ENCODE measurements at regions not wholly inside any gene's neighbourhood (a gene's known extent, or its start where the extent isn't known, plus 50 kb on each side); places are given as distances from the start of the nearest gene placed in this dataset.

DNA sequence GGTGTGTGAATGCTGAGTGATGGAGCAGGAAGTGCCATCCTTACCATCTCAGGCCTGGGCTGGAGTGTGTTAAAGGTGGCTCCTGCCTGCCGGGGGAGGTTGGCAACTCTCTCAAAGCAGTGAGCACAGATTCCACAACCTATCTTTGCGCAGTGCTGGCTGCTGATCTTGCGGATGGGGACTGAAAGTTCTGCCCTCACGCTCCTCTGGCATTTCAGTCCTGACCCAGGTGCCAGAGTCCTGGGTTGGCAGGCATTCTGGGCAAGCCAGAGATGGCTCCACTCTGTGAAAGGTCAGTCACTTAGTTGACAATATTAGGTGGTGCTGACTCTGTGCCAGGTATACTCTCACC lies 315.5 kb downstream of the RPS24 start:
- DNase-seq = no peak

DNA sequence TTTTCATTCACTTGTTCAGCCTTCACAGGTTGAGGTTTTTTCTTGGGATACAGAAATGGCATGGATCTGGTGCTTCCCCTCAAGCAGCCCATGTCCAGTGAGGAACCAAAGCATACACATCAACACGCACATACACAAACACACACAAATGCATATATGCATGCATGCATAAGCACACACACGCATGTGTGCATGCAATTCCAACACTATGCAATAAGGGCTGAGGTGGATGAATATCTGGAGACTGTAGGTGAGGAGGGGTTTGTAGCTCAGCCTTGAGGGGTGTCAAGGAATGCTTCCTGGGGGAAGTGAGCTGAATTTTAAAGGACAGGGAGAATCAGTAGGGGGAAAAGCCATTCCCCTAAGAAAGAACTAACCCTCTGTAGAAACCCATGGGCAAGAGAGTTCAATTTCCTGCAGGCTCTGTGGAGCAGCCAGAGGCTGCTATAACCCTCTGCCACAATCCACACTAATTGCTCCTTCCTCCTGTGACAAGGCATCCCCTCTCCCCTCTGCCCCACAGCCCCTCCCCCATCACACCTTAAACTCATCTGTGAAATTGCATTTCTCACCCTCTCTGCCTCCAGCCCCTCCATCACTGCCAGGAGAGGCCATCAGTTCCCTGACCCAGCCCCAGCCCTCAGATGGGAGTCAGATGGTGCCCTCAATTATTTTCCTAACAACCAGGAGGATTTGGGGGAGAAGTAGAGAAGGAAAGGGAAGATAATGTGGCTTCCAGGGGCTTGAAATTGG lies 316.4 kb downstream of the RPS24 start:
- no peak for DNase-seq

GRCh38 chr10:78351283-78351682 lies 317.6 kb downstream of the RPS24 start:
- no peak for DNase-seq

DNA sequence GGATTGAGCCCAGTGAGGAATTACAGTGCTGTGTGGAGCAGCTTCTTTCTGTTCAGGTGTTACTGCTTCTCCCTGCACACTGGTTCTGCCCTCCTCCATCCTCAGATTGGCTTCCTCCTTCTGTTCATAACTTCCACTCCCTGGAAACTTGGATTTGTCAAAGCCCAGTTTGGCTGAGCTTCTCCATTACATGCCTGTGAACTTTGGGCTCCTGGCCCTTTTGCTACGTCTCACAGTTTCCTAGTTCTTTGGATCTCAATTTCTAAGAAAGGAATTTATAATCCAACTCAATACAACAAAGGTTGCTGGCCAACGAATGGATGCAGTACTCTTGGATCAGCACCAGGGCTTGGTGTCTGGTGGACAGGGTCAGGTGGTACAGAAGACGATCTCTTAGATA lies 318.1 kb downstream of the RPS24 start:
- DNase-seq = no peak

GRCh38 chr10:78353636-78354035 lies 320.0 kb downstream of the RPS24 start:
- no peak for DNase-seq

GRCh38 chr10:78354101-78354500 lies 320.4 kb downstream of the RPS24 start:
- no peak for DNase-seq

DNA sequence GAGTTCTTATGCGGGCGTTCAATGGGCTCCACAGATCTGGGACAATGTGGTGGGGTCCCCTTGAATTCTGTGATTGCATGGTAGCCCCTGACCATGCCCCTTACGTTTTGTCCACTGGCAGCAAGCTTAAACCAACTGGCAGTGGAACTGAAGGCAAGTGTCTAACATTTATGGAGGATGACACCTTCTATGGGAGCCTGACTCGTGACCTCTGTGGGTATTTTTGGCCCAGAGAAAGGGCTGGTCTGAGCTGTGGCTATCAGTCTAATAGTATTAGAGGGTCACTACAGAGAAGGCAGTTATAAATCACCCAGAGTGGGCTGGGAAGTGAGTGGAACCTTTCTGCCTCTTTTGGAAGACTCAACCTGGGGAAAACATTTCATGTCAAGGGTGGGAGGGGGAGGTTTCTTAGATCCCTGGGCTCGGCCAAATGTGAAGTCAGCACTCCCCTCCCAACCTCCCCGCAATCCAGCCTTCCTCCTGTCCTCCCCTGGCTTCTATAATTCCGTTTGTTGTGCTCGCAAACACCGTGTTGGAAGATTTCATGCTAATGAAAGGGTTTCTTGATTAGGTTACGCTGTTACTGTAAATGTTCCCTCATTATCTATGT lies 322.7 kb downstream of the RPS24 start:
- DNase-seq = no peak

GRCh38 chr10:78357141-78358063 lies 323.7 kb downstream of the RPS24 start:
- peak; percentile 19 for DNase-seq

- no peak for DNase-seq
Measured at GRCh38 chr10:78358351-78358750, 324.7 kb downstream of the RPS24 start.

GRCh38 chr10:78358982-78359381 lies 325.3 kb downstream of the RPS24 start:
- no peak for DNase-seq

GRCh38 chr10:78359640-78360091 lies 326.0 kb downstream of the RPS24 start:
- DNase-seq = peak; percentile 61

DNA sequence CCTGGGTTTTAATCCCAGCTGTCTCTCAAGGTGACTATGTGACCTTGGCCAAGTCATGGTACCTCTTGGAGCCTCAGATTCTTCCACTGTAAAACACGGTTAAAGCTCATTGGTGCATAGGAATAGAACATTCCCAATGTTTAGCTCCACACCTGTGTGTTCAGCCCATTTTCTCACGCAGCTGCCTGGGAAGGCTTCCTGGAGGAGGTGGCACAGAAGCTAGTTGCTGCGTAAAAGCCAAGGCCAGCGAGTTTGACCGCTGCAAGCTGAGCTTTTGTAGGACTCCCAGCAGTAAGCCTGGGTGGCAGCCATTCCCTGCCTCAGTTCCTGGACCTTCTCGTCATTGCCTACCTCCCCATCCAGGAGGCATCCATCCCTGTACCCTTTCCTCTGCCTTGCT lies 326.6 kb downstream of the RPS24 start:
- DNase-seq = no peak

- no peak for DNase-seq
Measured at GRCh38 chr10:78361031-78361430, 327.4 kb downstream of the RPS24 start.

- no peak for DNase-seq
Measured at GRCh38 chr10:78362406-78363022, 328.9 kb downstream of the RPS24 start.

DNA sequence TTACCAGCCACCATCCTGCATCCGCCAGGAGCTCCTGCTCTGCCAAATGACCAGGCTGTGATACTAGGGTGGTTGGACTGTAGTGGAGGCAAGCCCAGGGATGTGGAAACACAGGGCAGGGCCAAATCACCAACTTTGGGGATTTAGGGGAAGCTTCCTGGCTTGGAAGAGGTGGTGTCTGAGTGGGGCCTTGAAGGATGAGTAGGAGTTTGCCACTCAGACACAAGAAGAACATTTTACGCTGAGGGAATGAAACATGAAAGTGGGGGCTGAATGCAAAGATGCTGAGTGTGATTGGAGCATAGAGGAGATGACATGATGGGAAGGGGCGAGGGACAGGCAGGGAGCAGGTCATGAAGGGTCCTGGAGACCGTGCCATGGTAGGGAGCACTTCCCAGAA lies 329.5 kb downstream of the RPS24 start:
- DNase-seq = no peak

DNA sequence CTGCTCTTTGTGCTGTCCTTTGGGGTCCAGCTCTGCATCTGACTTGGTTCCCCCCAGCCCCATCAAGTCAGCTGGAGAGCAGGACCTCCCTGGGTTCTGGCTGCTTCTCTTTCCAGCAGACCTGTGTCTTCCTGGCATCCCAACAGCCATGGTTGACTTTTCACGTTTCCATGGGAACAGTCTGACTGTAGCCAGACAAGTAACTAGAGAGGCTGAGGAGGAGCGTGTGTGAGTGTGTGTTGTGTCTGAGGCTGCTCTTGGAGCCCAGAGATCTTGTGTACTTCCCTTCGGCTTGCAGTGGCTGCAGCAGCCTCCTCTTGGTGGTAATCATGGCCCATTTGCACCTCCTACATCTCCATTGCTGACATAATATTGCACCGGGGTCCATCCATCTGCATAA lies 332.0 kb downstream of the RPS24 start:
- peak; percentile 21 for DNase-seq

GRCh38 chr10:78366663-78367411 lies 333.2 kb downstream of the RPS24 start:
- no peak for DNase-seq

GRCh38 chr10:78367751-78368150 lies 334.1 kb downstream of the RPS24 start:
- DNase-seq = no peak

GRCh38 chr10:78371136-78371535 lies 337.5 kb downstream of the RPS24 start:
- no peak for DNase-seq

DNA sequence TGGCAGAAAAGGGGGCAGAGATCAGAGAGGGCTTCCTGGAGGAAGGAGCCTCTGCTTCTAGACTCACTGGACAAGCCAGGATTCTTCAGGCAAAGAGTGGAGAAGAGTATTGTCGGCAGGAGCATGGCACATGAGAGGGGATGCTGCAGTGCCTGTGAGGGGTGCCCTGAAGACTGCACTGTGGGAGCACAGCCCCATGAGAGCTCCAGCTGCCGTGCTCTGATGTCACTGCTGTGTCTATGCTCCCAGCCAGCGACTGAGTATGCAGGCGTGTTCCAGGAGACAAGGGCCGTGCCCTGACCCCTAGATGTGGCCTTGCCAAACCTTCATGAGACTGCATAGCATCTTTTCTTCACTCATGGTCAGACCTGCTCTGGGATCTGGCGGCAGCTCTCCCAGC lies 339.1 kb downstream of the RPS24 start:
- DNase-seq = no peak

GRCh38 chr10:78374331-78375028 lies 340.8 kb downstream of the RPS24 start:
- DNase-seq = no peak
